ENCODE measurements at regions not wholly inside any gene's neighbourhood (a gene's known extent, or its start where the extent isn't known, plus 50 kb on each side); places are given as distances from the start of the nearest gene placed in this dataset.

DNA sequence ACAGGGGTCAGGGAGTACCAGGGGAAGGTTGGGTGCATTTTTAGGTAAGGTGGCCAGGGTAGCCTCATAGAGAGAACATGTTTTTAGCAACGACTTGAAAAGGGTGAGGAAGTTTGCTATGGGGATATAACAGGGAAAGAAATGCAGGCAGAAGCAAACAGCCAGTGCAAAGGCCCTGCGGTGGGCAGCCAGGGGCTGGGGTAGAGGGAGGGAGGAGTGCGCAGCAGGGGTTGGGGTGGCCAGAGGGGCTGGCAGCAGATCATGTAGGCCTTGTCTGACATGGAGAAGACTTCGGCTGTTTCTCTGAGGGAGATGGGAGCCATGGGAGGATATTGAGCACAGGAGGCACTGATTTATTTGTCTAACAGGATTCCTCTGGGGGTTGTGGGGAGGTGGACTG lies 242.5 kb downstream of the RBM19 start:
- intact Hi-C loops (cut with micrococcal nuclease; ENCODE audit: unreplicated experiment), result no loop called here

GRCh38 chr12:113722747-113723146 lies 243.4 kb downstream of the RBM19 start:
- no peaks in the 10 kb centered on the region for H3K36me3 ChIP-seq (ENCODE audit: insufficient read depth, low read length, poor library complexity, severe bottlenecking)
- TF ChIP-seq EZH2 (IDR thresholded peaks at IDR 0.05; ENCODE audit: borderline replicate concordance, low read depth, low read length, poor library complexity, severe bottlenecking), result no peak
- DNase-seq (ENCODE audit: low spot score), result no peak
- no peaks in the 10 kb centered on the region for H3K4me1 ChIP-seq (ENCODE audit: insufficient read depth, low read length, poor library complexity, severe bottlenecking)
- BruUV-seq (replicated peaks), result no TSS peak
- no peak overlapping the region for H3K4me3 ChIP-seq (ENCODE audit: low read depth, low read length, poor library complexity, severe bottlenecking)
- H3K9me3 ChIP-seq (ENCODE audit: low read depth, low read length, poor library complexity, severe bottlenecking), result no peaks in the 10 kb centered on the region
- intact Hi-C loops (cut with micrococcal nuclease; ENCODE audit: unreplicated experiment), result no loop called here
- peaks cover 33% of the 10 kb centered on the region for H3K27me3 ChIP-seq (replicated peaks; ENCODE audit: insufficient read depth, low read depth, low read length, poor library complexity)
- no peak overlapping the region for H3K27ac ChIP-seq (ENCODE audit: low read depth, low read length, poor library complexity, severe bottlenecking)
- CTCF ChIA-PET, result no interaction called here
- POLR2A ChIA-PET (ENCODE audit: low non-redundant PET), result no interaction called here

More for the DNA sequence above, 242.5 kb downstream of the RBM19 start:
- DNase-seq (ENCODE audit: low spot score), result no peak
- no peak overlapping the region for H3K27ac ChIP-seq (ENCODE audit: low read depth, low read length, poor library complexity, severe bottlenecking)
- TF ChIP-seq, protein P1, sequence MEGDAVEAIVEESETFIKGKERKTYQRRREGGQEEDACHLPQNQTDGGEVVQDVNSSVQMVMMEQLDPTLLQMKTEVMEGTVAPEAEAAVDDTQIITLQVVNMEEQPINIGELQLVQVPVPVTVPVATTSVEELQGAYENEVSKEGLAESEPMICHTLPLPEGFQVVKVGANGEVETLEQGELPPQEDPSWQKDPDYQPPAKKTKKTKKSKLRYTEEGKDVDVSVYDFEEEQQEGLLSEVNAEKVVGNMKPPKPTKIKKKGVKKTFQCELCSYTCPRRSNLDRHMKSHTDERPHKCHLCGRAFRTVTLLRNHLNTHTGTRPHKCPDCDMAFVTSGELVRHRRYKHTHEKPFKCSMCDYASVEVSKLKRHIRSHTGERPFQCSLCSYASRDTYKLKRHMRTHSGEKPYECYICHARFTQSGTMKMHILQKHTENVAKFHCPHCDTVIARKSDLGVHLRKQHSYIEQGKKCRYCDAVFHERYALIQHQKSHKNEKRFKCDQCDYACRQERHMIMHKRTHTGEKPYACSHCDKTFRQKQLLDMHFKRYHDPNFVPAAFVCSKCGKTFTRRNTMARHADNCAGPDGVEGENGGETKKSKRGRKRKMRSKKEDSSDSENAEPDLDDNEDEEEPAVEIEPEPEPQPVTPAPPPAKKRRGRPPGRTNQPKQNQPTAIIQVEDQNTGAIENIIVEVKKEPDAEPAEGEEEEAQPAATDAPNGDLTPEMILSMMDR (conservative IDR thresholded peaks at IDR 0.05; ENCODE audit: low read depth, low read length), result no peak
- no peak for TF ChIP-seq EZH2 (IDR thresholded peaks at IDR 0.05; ENCODE audit: borderline replicate concordance, low read depth, low read length, poor library complexity, severe bottlenecking)
- peaks cover 35% of the 10 kb centered on the region for H3K27me3 ChIP-seq (replicated peaks; ENCODE audit: insufficient read depth, low read depth, low read length, poor library complexity)
- H3K36me3 ChIP-seq (ENCODE audit: insufficient read depth, low read length, poor library complexity, severe bottlenecking), result no peaks in the 10 kb centered on the region
- H3K4me3 ChIP-seq (ENCODE audit: low read depth, low read length, poor library complexity, severe bottlenecking), result no peak overlapping the region
- CTCF ChIA-PET, result no interaction called here
- H3K4me1 ChIP-seq (ENCODE audit: insufficient read depth, low read length, poor library complexity, severe bottlenecking), result no peaks in the 10 kb centered on the region
- no TSS peak for BruUV-seq (replicated peaks)
- POLR2A ChIA-PET (ENCODE audit: low non-redundant PET), result no interaction called here
- H3K9me3 ChIP-seq (ENCODE audit: low read depth, low read length, poor library complexity, severe bottlenecking), result no peaks in the 10 kb centered on the region

GRCh38 chr12:113720629-113721028 lies 245.5 kb downstream of the RBM19 start:
- DNase-seq (ENCODE audit: low spot score), result no peak
- Histone ChIP-seq H3K9me3 (ENCODE audit: low read depth, low read length, poor library complexity, severe bottlenecking) (no peaks in the 10 kb centered on the region), H3K4me1 (ENCODE audit: insufficient read depth, low read length, poor library complexity, severe bottlenecking) (no peaks in the 10 kb centered on the region), H3K36me3 (ENCODE audit: insufficient read depth, low read length, poor library complexity, severe bottlenecking) (no peaks in the 10 kb centered on the region), H3K4me3 (ENCODE audit: low read depth, low read length, poor library complexity, severe bottlenecking) (no peak overlapping the region), H3K27ac (ENCODE audit: low read depth, low read length, poor library complexity, severe bottlenecking) (no peak overlapping the region), H3K27me3 (replicated peaks; ENCODE audit: insufficient read depth, low read depth, low read length, poor library complexity) (peaks cover 16% of the 10 kb centered on the region)
- CTCF ChIA-PET, result no interaction called here
- POLR2A ChIA-PET (ENCODE audit: low non-redundant PET), result no interaction called here
- intact Hi-C loops (cut with micrococcal nuclease; ENCODE audit: unreplicated experiment), result no loop called here
- no TSS peak for BruUV-seq (replicated peaks)
- no peak for TF ChIP-seq EZH2 (IDR thresholded peaks at IDR 0.05; ENCODE audit: borderline replicate concordance, low read depth, low read length, poor library complexity, severe bottlenecking)
- TF ChIP-seq, protein P1 (conservative IDR thresholded peaks at IDR 0.05; ENCODE audit: low read depth, low read length), result no peak

DNA sequence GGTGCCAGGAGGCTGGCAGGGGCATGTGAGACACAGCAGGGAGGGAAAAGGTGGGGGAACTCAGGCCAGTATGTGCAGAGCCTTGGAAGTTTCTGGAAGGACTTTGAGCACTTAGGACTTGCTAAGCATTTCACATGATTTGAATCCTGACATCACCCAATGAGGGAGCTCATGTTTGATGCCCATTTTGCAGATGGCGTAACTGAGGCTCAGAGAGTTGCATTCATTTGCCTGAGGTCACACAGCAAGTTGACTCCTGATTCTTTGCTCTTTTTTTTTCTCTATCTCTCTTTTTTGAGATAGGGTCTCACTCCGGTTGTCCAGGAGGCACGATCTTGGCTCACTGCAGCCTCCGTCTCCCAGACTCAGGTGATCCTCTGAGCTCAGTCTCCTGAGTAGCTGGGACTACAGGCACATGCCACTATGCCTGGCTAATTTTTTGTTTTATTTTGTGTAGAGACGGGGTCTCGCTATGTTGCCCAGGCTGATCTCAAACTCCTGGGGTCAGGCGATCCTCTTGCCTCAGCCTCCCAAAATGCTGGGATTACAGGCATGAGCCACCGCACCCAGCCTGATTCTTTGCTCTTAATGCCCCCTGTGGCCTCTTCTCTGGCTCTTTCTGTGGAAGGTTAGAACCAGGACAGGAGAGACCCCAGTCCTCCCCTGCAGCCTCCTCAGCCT lies 246.1 kb downstream of the RBM19 start:
- Histone ChIP-seq H3K4me1 (ENCODE audit: insufficient read depth, low read length, poor library complexity, severe bottlenecking) (no peaks in the 10 kb centered on the region), H3K27me3 (replicated peaks; ENCODE audit: insufficient read depth, low read depth, low read length, poor library complexity) (peaks cover 11% of the 10 kb centered on the region), H3K36me3 (ENCODE audit: insufficient read depth, low read length, poor library complexity, severe bottlenecking) (no peaks in the 10 kb centered on the region), H3K9me3 (ENCODE audit: low read depth, low read length, poor library complexity, severe bottlenecking) (no peaks in the 10 kb centered on the region), H3K4me3 (ENCODE audit: low read depth, low read length, poor library complexity, severe bottlenecking) (no peak overlapping the region), H3K27ac (ENCODE audit: low read depth, low read length, poor library complexity, severe bottlenecking) (no peak overlapping the region)
- CTCF ChIA-PET, result no interaction called here
- intact Hi-C loops (cut with micrococcal nuclease; ENCODE audit: unreplicated experiment), result no loop called here
- no peak for TF ChIP-seq EZH2 (IDR thresholded peaks at IDR 0.05; ENCODE audit: borderline replicate concordance, low read depth, low read length, poor library complexity, severe bottlenecking)
- TF ChIP-seq, protein P1 (conservative IDR thresholded peaks at IDR 0.05; ENCODE audit: low read depth, low read length), result no peak
- no peak for DNase-seq (ENCODE audit: low spot score)
- POLR2A ChIA-PET (ENCODE audit: low non-redundant PET), result no interaction called here
- BruUV-seq (replicated peaks), result no TSS peak

Measured in A673 (cell line).